DOHH2 (cell line): ENCODE measurements at regions not wholly inside any gene's neighbourhood (a gene's known extent, or its start where the extent isn't known, plus 50 kb on each side); places are given as distances from the start of the nearest gene placed in this dataset.

Experiments used
- CTCF ChIP-seq: fragments of 200-600 bp; sonication (generic); IDR thresholded peaks from one replicate; pipeline ENCODE4 v1.5.1; 2014; ENCODE audit warnings: antibody characterized with exemption, mild to moderate bottlenecking, low read depth, low read length; ENCODE audit not compliant: poor library complexity, severe bottlenecking
- EZH2phosphoT487 ChIP-seq: fragments of 200-600 bp; sonication (generic); IDR thresholded peaks from 2 replicates; pipeline ENCODE4 v1.6.1; 2017; ENCODE audit warnings: borderline replicate concordance, mild to moderate bottlenecking, antibody characterized with exemption, low read length, moderate library complexity, mixed read lengths

DNA sequence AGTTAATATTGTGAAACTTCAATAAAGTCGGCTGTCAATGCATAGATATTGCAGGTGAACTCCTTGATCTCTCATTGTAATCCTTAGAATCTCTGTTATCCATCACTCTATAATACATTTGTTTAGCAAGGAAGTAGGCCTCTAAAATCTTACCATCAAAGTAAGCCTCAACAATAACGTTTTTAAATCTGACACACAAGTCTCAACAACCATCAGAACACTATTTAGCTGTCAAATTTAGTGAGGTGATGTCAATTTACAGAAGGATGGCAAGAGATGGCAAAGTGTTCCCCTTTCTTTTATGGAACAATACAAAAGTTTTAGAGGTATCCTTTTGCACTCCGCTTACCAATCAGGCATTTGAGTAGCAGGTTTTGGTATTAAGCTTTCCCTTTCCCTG lies 67.6 kb downstream of the RWDD3 start:
- TF ChIP-seq CTCF (no peak), EZH2phosphoT487 (no peak)
